ENCODE measurements at regions not wholly inside any gene's neighbourhood (a gene's known extent, or its start where the extent isn't known, plus 50 kb on each side); places are given as distances from the start of the nearest gene placed in this dataset.

DNA sequence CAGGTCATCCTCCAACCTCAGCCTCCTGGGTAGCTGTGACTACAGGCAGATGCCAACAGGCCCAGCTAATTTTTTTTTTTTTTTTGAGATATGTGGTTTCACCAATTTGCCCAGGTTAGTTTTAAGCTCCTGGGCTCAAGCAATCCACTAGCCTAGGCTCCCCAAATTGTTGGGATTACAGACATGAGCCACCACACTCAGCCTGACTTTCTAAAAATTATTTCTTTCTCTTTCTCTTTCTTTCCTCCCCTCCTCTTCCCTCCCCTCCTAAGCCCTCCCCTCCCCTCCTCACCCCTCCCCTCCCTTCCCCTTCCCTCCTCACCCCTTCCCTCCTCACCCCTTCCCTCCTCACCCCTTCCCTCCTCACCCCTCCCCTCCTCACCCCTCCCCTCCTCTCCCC lies 127.3 kb downstream of the BTBD3 start:
- peaks cover 0 to 3% (median 0%) of the 10 kb centered on the region in 3 donors for H3K36me3 Mint-ChIP-seq
- peaks cover 1 to 4% (median 3%) of the 10 kb centered on the region in 3 donors for H3K27me3 Mint-ChIP-seq (ENCODE audit: low read depth in 3 of 3)
- H3K27ac Mint-ChIP-seq: no peak overlapping the region
- no peaks in the 10 kb centered on the region for H3K4me1 Mint-ChIP-seq
- no peak for DNase-seq
- H3K4me3 Mint-ChIP-seq: no peak overlapping the region
- peaks cover 2 to 19% (median 6%) of the 10 kb centered on the region in 6 donors for H3K9me3 Mint-ChIP-seq

DNA sequence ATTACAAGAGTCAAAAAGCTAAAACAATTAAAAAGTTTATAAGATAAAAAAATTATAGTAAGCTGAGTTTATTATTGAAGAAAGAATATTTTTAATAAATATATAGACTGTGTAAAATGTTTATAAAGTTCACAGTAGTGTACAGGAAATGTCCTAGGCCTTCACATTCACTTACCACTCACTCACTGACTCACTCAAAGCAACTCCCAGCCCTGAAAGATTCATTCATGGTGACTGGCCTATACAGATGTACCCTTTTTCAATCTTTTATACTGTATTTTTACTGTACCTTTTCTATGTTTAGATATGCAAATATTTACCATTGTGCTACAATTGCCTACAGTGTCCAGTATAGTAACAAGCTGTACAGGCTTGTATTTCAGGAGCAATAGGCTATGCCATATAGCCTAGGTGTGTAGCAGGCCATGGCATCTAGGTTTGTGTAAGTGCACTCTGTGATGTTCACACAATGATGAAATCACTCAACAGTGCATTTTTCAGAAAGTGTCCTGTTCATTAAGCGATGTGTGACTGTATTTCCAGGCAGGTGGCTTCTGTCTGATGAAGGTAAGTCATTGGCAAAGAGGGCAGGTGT lies 130.2 kb downstream of the BTBD3 start:
- H3K36me3 Mint-ChIP-seq: peaks cover 0 to 3% (median 0%) of the 10 kb centered on the region in 3 donors
- H3K27me3 Mint-ChIP-seq (ENCODE audit: low read depth in 3 of 3): peaks cover 1 to 3% (median 2%) of the 10 kb centered on the region in 3 donors
- H3K4me1 Mint-ChIP-seq: peaks cover 0 to 4% of the 10 kb centered on the region in 2 donors
- peaks cover 1 to 13% (median 4%) of the 10 kb centered on the region in 6 donors for H3K9me3 Mint-ChIP-seq
- no peak for DNase-seq
- H3K4me3 Mint-ChIP-seq: no peak overlapping the region
- no peak overlapping the region for H3K27ac Mint-ChIP-seq

DNA sequence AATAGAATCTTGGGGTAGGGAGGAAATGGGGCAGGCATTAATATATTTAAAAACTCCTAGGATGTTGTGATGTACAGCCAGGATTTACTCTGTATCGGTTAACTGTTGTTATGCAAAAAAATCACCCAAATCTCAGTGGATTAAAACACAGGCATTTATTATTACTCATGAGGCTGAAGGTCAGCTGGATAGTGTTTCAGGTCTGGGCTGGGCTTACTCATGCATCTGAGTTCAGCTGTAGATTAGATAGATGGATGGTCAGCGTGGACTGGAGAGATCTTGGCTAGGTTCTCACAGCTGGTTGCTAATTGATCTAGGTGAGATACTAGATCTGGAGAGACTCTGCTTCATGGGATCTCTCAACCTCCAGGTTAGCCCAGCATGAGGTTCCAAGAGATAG lies 131.4 kb downstream of the BTBD3 start:
- peaks cover 0 to 16% of the 10 kb centered on the region in 2 donors for H3K4me1 Mint-ChIP-seq
- H3K27me3 Mint-ChIP-seq (ENCODE audit: low read depth in 3 of 3): peaks cover under 1 to 3% (median 1%) of the 10 kb centered on the region in 3 donors
- DNase-seq: no peak
- H3K36me3 Mint-ChIP-seq: peaks cover 0 to 3% (median 0%) of the 10 kb centered on the region in 3 donors
- no peak overlapping the region for H3K27ac Mint-ChIP-seq
- H3K4me3 Mint-ChIP-seq: no peak overlapping the region
- peaks cover 1 to 10% (median 4%) of the 10 kb centered on the region in 6 donors for H3K9me3 Mint-ChIP-seq

DNA sequence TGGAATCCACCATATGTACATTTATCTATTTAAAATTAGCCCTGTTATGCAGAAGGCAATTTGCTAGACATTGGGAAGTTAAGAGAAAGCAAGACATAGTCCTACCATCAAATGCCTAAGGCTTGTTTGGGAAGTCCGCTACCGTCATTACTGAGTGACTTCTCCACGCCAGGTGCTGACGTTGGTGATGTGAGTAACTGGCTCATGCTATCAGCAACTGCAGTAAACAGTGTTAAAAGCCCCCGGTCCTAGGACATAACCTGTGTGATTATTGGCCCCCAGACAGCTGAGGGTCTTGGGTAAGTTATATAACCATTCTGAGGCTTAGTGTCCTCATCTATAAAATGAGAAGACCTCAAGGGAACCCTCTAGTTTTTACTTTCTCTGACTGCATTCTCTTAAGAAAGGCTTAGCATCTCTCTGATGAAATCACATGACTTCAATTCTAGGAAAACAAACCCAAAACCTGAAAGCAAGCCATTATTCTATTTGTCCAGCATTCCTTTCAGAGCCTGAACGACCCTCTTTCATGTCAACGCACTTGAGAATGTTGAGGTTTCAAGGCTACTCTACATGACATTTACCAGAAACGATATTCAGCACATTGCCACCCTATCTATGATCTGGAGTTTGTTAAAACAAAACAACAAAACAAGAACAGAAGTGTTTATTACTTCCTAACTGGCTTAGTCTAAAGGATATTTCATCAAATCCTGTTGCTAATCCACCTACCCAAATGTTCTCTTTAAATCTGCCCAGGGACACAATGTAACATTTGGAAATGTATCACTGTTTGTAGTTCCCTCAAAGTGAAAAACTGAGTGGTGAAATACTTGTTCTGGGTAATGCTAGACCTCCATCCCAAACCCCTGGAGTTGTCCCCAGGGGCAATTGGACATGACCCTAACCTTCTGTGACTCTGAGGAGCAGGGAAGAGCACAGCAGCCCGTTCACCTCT lies 133.8 kb downstream of the BTBD3 start:
- peaks cover under 1 to 3% (median 1%) of the 10 kb centered on the region in 3 donors for H3K27me3 Mint-ChIP-seq (ENCODE audit: low read depth in 3 of 3)
- DNase-seq: no peak
- peaks cover 0 to 9% (median 2%) of the 10 kb centered on the region in 6 donors for H3K9me3 Mint-ChIP-seq
- H3K4me3 Mint-ChIP-seq: no peak overlapping the region
- peaks cover 0 to 3% (median 0%) of the 10 kb centered on the region in 3 donors for H3K36me3 Mint-ChIP-seq
- peaks cover 0 to 21% of the 10 kb centered on the region in 2 donors for H3K4me1 Mint-ChIP-seq
- no peak overlapping the region for H3K27ac Mint-ChIP-seq

DNA sequence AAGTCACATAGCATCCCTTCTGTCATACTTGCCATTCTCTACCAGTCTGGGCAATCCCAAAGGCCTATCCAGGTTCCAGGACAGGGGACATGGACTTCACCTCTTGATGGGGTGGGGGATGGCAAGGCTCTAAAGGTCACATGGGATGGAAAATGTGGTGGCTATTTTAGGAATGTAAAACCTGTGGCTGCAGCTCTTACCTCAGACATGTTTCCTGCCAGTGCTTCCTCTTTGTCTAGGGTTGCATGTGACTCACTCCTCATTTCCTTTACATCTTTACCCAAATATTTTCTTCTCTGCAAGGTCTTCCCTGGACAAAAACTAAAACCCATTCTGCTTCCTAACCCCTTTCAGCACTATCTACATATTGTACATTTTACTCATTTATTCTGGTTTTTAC lies 135.7 kb downstream of the BTBD3 start:
- H3K27ac Mint-ChIP-seq: no peak overlapping the region
- peak overlapping the region in 2 of 5 donors; percentile 0 to 1 for H3K4me3 Mint-ChIP-seq
- DNase-seq: no peak
- H3K36me3 Mint-ChIP-seq: no peaks in the 10 kb centered on the region
- peaks cover 2 to 30% of the 10 kb centered on the region in 2 donors for H3K4me1 Mint-ChIP-seq
- H3K9me3 Mint-ChIP-seq: peaks cover 0 to 5% (median under 1%) of the 10 kb centered on the region in 6 donors
- peaks cover 0 to 3% (median 3%) of the 10 kb centered on the region in 3 donors for H3K27me3 Mint-ChIP-seq (ENCODE audit: low read depth in 3 of 3)

GRCh38 chr20:12054556-12054955 lies 136.9 kb downstream of the BTBD3 start:
- Mint-ChIP-seq H3K4me3 (no peak overlapping the region), H3K27me3 (ENCODE audit: low read depth in 3 of 3) (peaks cover 0 to 3% (median 2%) of the 10 kb centered on the region in 3 donors), H3K27ac (no peak overlapping the region), H3K9me3 (peaks cover 0 to 5% (median under 1%) of the 10 kb centered on the region in 6 donors), H3K4me1 (peaks cover 2 to 31% of the 10 kb centered on the region in 2 donors), H3K36me3 (no peaks in the 10 kb centered on the region)
- DNase-seq: no peak

DNA sequence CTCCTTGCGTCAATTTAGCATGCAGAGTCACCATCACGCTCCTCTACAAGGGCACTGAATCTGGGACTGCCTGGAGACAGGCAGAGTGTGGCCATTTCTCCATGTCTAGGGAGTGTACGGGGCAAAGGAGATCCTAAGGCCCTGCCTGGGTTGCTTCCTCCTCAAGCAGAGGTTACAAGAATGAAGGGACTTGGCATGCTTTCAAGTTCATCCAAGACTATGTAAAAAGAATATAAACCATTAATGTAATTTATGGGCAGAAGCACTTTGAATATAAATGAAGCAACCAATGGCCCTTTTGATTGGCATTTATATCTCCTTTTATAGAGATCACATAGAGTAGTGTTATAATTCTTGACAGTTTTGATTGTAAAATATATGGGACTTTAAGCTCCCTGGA lies 137.5 kb downstream of the BTBD3 start:
- no peak for DNase-seq
- no peaks in the 10 kb centered on the region for H3K36me3 Mint-ChIP-seq
- H3K4me1 Mint-ChIP-seq: peaks cover 2 to 31% of the 10 kb centered on the region in 2 donors
- H3K4me3 Mint-ChIP-seq: no peak overlapping the region
- H3K27me3 Mint-ChIP-seq (ENCODE audit: low read depth in 3 of 3): peaks cover 0 to 3% (median 2%) of the 10 kb centered on the region in 3 donors
- H3K27ac Mint-ChIP-seq: no peak overlapping the region
- H3K9me3 Mint-ChIP-seq: peaks cover 0 to 9% (median under 1%) of the 10 kb centered on the region in 6 donors

DNA sequence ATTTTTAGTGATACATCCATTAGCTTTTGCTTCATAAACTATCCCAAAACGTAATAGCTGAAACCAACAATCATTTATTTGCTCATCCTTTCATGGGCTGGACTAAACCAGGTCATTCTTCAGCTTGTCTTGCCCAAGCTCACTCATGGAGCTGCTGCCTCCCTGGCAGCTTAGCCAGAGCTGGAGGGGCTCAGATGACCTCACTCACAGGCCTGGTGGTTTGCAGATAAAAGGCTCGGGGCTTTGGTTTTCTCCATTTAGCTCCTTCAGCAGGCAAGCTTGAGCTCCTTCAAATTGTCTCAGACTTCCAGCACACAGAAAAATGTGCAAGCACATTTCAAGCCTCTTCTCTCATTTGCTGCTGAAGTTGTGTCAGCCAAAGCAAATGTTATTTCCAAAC lies 139.1 kb downstream of the BTBD3 start:
- no peak for DNase-seq
- H3K9me3 Mint-ChIP-seq: peaks cover 0 to 12% (median 3%) of the 10 kb centered on the region in 6 donors
- peaks cover 2 to 31% of the 10 kb centered on the region in 2 donors for H3K4me1 Mint-ChIP-seq
- no peaks in the 10 kb centered on the region for H3K36me3 Mint-ChIP-seq
- H3K27ac Mint-ChIP-seq: no peak overlapping the region
- H3K27me3 Mint-ChIP-seq (ENCODE audit: low read depth in 3 of 3): peaks cover 0 to 3% (median 2%) of the 10 kb centered on the region in 3 donors
- no peak overlapping the region for H3K4me3 Mint-ChIP-seq

- Mint-ChIP-seq H3K9me3 (peaks cover 0 to 12% (median 4%) of the 10 kb centered on the region in 6 donors), H3K27ac (no peak overlapping the region)
Measured at GRCh38 chr20:12057778-12058177, 140.1 kb downstream of the BTBD3 start.

GRCh38 chr20:12058216-12058615 lies 140.5 kb downstream of the BTBD3 start:
- no peak overlapping the region for H3K27ac Mint-ChIP-seq
- H3K4me1 Mint-ChIP-seq: peaks cover 2 to 24% of the 10 kb centered on the region in 2 donors
- H3K27me3 Mint-ChIP-seq (ENCODE audit: low read depth in 3 of 3): peaks cover 0 to 3% (median 2%) of the 10 kb centered on the region in 3 donors
- H3K4me3 Mint-ChIP-seq: no peak overlapping the region
- no peak for DNase-seq
- peaks cover 0 to 12% (median 4%) of the 10 kb centered on the region in 6 donors for H3K9me3 Mint-ChIP-seq
- no peaks in the 10 kb centered on the region for H3K36me3 Mint-ChIP-seq

More at GRCh38 chr20:12057778-12058177, 140.1 kb downstream of the BTBD3 start:
- H3K4me3 Mint-ChIP-seq: no peak overlapping the region
- H3K27me3 Mint-ChIP-seq (ENCODE audit: low read depth in 3 of 3): peaks cover 0 to 3% (median 2%) of the 10 kb centered on the region in 3 donors
- no peaks in the 10 kb centered on the region for H3K36me3 Mint-ChIP-seq
- peaks cover 2 to 28% of the 10 kb centered on the region in 2 donors for H3K4me1 Mint-ChIP-seq
- no peak for DNase-seq

DNA sequence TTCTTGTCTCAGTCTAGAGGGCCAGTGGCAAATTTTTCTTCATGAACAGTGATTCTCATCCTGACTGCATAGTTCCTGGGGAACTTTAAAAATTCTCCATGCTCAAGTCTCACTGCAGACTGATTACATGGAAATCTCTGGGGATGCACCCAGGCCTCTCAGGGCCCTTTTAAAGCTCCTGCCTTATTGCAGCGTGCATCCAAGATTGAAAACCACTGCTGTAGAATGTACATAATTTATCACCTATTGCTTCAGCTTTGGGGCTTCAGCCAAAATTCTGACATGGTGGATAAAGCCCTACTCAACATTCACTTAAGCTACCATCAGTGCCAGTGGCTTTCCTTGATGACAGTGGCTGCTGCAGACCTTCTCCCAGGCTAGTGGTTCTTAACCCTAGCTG lies 143.8 kb downstream of the BTBD3 start:
- peaks cover 2 to 10% of the 10 kb centered on the region in 2 donors for H3K4me1 Mint-ChIP-seq

GRCh38 chr20:12063106-12063684 lies 145.5 kb downstream of the BTBD3 start:
- DNase-seq: no peak
- peaks cover 0 to 11% (median 4%) of the 10 kb centered on the region in 6 donors for H3K9me3 Mint-ChIP-seq
- peaks cover 0 to 3% (median 0%) of the 10 kb centered on the region in 3 donors for H3K36me3 Mint-ChIP-seq
- H3K27ac Mint-ChIP-seq: no peak overlapping the region
- peaks cover 1 to 3% of the 10 kb centered on the region in 2 donors for H3K4me1 Mint-ChIP-seq
- no peak overlapping the region for H3K4me3 Mint-ChIP-seq
- no peaks in the 10 kb centered on the region for H3K27me3 Mint-ChIP-seq (ENCODE audit: low read depth in 3 of 3)

More for the DNA sequence above, 143.8 kb downstream of the BTBD3 start:
- Mint-ChIP-seq H3K27ac (no peak overlapping the region), H3K27me3 (ENCODE audit: low read depth in 3 of 3) (peaks cover 0 to 2% (median 0%) of the 10 kb centered on the region in 3 donors), H3K9me3 (peaks cover 0 to 8% (median 4%) of the 10 kb centered on the region in 6 donors), H3K36me3 (peaks cover 0 to 3% (median 0%) of the 10 kb centered on the region in 3 donors), H3K4me3 (no peak overlapping the region)
- no peak for DNase-seq

DNA sequence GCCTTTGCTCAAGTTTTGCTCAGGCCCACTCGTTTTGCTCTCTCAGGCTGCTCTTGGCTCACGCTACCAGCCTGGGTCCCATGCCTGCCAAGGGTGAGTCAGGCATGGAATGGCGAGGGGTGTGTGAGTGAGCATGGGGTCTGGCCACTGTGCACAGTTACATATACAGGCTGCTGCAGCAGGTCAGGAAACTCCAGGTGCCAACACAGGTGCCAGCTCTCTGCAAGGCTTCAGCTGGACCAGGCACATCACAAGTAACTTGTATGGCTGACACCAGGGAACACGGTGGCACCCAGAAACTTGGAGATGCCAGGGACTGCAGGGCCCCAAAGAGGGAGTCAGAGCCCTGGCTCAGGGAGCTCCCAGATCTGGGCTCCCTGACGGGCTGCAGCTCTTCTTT lies 146.8 kb downstream of the BTBD3 start:
- Mint-ChIP-seq H3K27me3 (ENCODE audit: low read depth in 3 of 3) (peaks cover 0 to 3% (median 0%) of the 10 kb centered on the region in 3 donors), H3K27ac (no peak overlapping the region), H3K4me1 (no peaks in the 10 kb centered on the region), H3K36me3 (peaks cover 0 to 3% (median 0%) of the 10 kb centered on the region in 3 donors), H3K9me3 (peaks cover 0 to 11% (median 4%) of the 10 kb centered on the region in 6 donors), H3K4me3 (no peak overlapping the region)
- no peak for DNase-seq

All from immature natural killer cell (primary cell).